CD4-positive, alpha-beta T cell treated with Interferon alpha-2 for 1 hour (primary cell): ENCODE measurements at regions not wholly inside any gene's neighbourhood (a gene's known extent, or its start where the extent isn't known, plus 50 kb on each side); places are given as distances from the start of the nearest gene placed in this dataset.
"Not testable (repeated sequence)": the region's sequence is repeated elsewhere in the genome, so short reads cannot be mapped to it uniquely, and the experiment has no call there.

Experiments
- DNase-seq, 2 donors: peaks; one replicate each; pipeline ENCODE4 v3.0.0-alpha.2; 2020 to 2022

- no peak for DNase-seq
These were observed 64.7 kb upstream of the ZNF217 start for GRCh38 chr20:53658322-53658721.

- no peak for DNase-seq
These were observed 64.1 kb upstream of the ZNF217 start for GRCh38 chr20:53657732-53658131.

- peak in 1 of 2 donors; percentile 37 for DNase-seq
These were observed 63.6 kb upstream of the ZNF217 start for GRCh38 chr20:53657279-53657678.

- no peak for DNase-seq
These were observed 62.9 kb upstream of the ZNF217 start for GRCh38 chr20:53656293-53657202.

- no peak for DNase-seq
These were observed 62.1 kb upstream of the ZNF217 start for GRCh38 chr20:53655625-53656292.

- peak in 1 of 2 donors; percentile 35 for DNase-seq
These were observed 61.4 kb upstream of the ZNF217 start for GRCh38 chr20:53654932-53655624.

GRCh38 chr20:53654521-53654920 lies 60.9 kb upstream of the ZNF217 start:
- not testable (repeated sequence) for DNase-seq

GRCh38 chr20:53652859-53653517 lies 59.3 kb upstream of the ZNF217 start:
- no peak for DNase-seq

- peak in 1 of 2 donors; percentile 49 for DNase-seq
These were observed 58.6 kb upstream of the ZNF217 start for GRCh38 chr20:53652090-53652858.

GRCh38 chr20:53649493-53649892 lies 55.9 kb upstream of the ZNF217 start:
- DNase-seq: not testable (repeated sequence)

- no peak for DNase-seq
These were observed 53.7 kb upstream of the ZNF217 start for GRCh38 chr20:53647286-53647821.

- no peak for DNase-seq
These were observed 52.9 kb upstream of the ZNF217 start for GRCh38 chr20:53646550-53646949.

GRCh38 chr20:53645582-53645897 lies 51.9 kb upstream of the ZNF217 start:
- no peak for DNase-seq

GRCh38 chr20:53644108-53644507 lies 50.5 kb upstream of the ZNF217 start:
- DNase-seq: not testable (repeated sequence)
